IMR-90 (cell line): ENCODE measurements at regions not wholly inside any gene's neighbourhood (a gene's known extent, or its start where the extent isn't known, plus 50 kb on each side); places are given as distances from the start of the nearest gene placed in this dataset.
A peak's percentile ranks its signal among the peaks of the same experiment; 100 is the strongest.

Source experiments
- ATAC-seq: fragments of 200-7000 bp; cut with Tn5 transposase; 2 replicates; pipeline ENCODE4 v1.9.1; 2020; ENCODE audit warnings: low read depth, mild to moderate bottlenecking, moderate library complexity
- BruUV-seq: library from RNA; stranded (reverse); fragments of 400-500 nt; replicated peaks from 2 replicates; lab custom pipeline; 2021; lab: Mats Ljungman, UMichigan
- CTCF ChIA-PET: fragments of 300-600 bp; formaldehyde crosslinking; extraction: SDS; loops from one replicate; lab custom pipeline; 2021; ENCODE audit warnings: antibody characterized with exemption; lab: Yijun Ruan, JAX
- POLR2A ChIA-PET: fragments of 300-600 bp; sonication (Branson Sonifier 250); formaldehyde crosslinking; loops from one replicate; lab custom pipeline; 2022; ENCODE audit warnings: antibody characterized with exemption; ENCODE audit not compliant: unreplicated experiment; lab: Charles Lee
- DNase-seq: peaks from one replicate; pipeline ENCODE4 v3.0.0; 2013
- H2AFZ ChIP-seq: replicated peaks from 2 replicates; pipeline ENCODE3; 2013; ENCODE audit warnings: low read length, mild to moderate bottlenecking; ENCODE audit not compliant: poor library complexity
- H2AK5ac ChIP-seq: 2 replicates; pipeline ENCODE4 v1.6.1; 2013; ENCODE audit warnings: low read depth, low read length, inconsistent platforms
- H2AK9ac ChIP-seq: replicated peaks from 2 replicates; pipeline ENCODE3; 2013; ENCODE audit warnings: mild to moderate bottlenecking, low read depth, low read length, moderate library complexity; ENCODE audit not compliant: poor library complexity
- H2BK120ac ChIP-seq: 2 replicates; pipeline ENCODE4 v1.6.1; 2013; ENCODE audit warnings: low read depth, low read length, inconsistent platforms
- H2BK15ac ChIP-seq: 3 replicates; pipeline ENCODE4 v1.6.1; 2013; ENCODE audit warnings: low read depth, low read length, inconsistent platforms
- H2BK20ac ChIP-seq: 2 replicates; pipeline ENCODE4 v1.6.1; 2013; ENCODE audit warnings: low read depth, mild to moderate bottlenecking, inconsistent platforms, low read length, moderate library complexity
- H2BK5ac ChIP-seq: 2 replicates; pipeline ENCODE4 v1.6.1; 2013; ENCODE audit warnings: mild to moderate bottlenecking, low read depth, low read length, inconsistent platforms; ENCODE audit not compliant: poor library complexity, severe bottlenecking
- H3K14ac ChIP-seq: replicated peaks from 2 replicates; pipeline ENCODE4 v1.6.1; 2013; ENCODE audit warnings: low read depth, low read length, inconsistent platforms
- H3K18ac ChIP-seq: 2 replicates; pipeline ENCODE4 v1.6.1; 2013; ENCODE audit warnings: low read depth, low read length, control low read depth
- H3K23ac ChIP-seq: 2 replicates; pipeline ENCODE4 v1.6.1; 2013; ENCODE audit warnings: low read depth, low read length, inconsistent platforms
- H3K27ac ChIP-seq: 2 replicates; pipeline ENCODE4 v1.5.1; 2013; ENCODE audit warnings: mild to moderate bottlenecking, control low read depth, low read length; ENCODE audit not compliant: insufficient read depth
- H3K27me3 ChIP-seq: 2 replicates; pipeline ENCODE4 v1.6.1; 2013; ENCODE audit warnings: low read length; ENCODE audit not compliant: control insufficient read depth, insufficient read depth
- H3K36me3 ChIP-seq: 2 replicates; pipeline ENCODE4 v1.6.1; 2013; ENCODE audit warnings: low read length, mixed read lengths; ENCODE audit not compliant: control insufficient read depth, insufficient read depth
- H3K4ac ChIP-seq: 2 replicates; pipeline ENCODE4 v1.6.1; 2013; ENCODE audit warnings: low read depth, low read length, inconsistent platforms
- H3K4me1 ChIP-seq: 2 replicates; pipeline ENCODE4 v1.6.1; 2013; ENCODE audit warnings: low read length, mixed read lengths; ENCODE audit not compliant: control insufficient read depth, insufficient read depth
- H3K4me2 ChIP-seq: 2 replicates; pipeline ENCODE4 v1.6.1; 2013; ENCODE audit warnings: low read depth, mild to moderate bottlenecking, control low read depth, low read length, moderate library complexity
- H3K4me3 ChIP-seq: 2 replicates; pipeline ENCODE4 v1.5.1; 2013; ENCODE audit warnings: low read depth, mild to moderate bottlenecking, control low read depth, low read length, moderate library complexity; ENCODE audit not compliant: insufficient read depth
- H3K56ac ChIP-seq: 2 replicates; pipeline ENCODE4 v1.6.1; 2013; ENCODE audit warnings: low read length, inconsistent platforms; ENCODE audit not compliant: insufficient read depth; ENCODE audit errors: extremely low read depth
- H3K79me1 ChIP-seq, 2 experiments: 2 replicates each; pipeline ENCODE4 v1.6.1; 2013; ENCODE audit warnings: low read length in 2 of 2, inconsistent platforms in 1 of 2, low read depth in 1 of 2
- H3K9ac ChIP-seq: 2 replicates; pipeline ENCODE4 v1.6.1; 2013; ENCODE audit warnings: low read depth, low read length, control low read depth
- H3K9me1 ChIP-seq: 2 replicates; pipeline ENCODE4 v1.6.1; 2013; ENCODE audit warnings: low read length, inconsistent platforms; ENCODE audit not compliant: insufficient read depth
- H3K9me3 ChIP-seq: 2 replicates; pipeline ENCODE4 v1.6.1; 2013; ENCODE audit warnings: low read length; ENCODE audit not compliant: control insufficient read depth, insufficient read depth
- H4K20me1 ChIP-seq: 2 replicates; pipeline ENCODE4 v1.6.1; 2013; ENCODE audit warnings: low read length, inconsistent platforms; ENCODE audit not compliant: insufficient read depth
- H4K5ac ChIP-seq: 2 replicates; pipeline ENCODE4 v1.6.1; 2013; ENCODE audit warnings: mild to moderate bottlenecking, low read depth, low read length, control low read depth
- H4K8ac ChIP-seq, 2 experiments: 2 replicates each; pipeline ENCODE4 v1.6.1; 2013; ENCODE audit warnings: low read depth in 2 of 2, low read length in 2 of 2, control low read depth in 1 of 2, inconsistent platforms in 1 of 2
- H4K91ac ChIP-seq: 2 replicates; pipeline ENCODE4 v1.6.1; 2013; ENCODE audit warnings: low read depth, low read length, inconsistent platforms; ENCODE audit not compliant: insufficient read depth
- CHD1 ChIP-seq: IDR thresholded peaks from 2 replicates; pipeline ENCODE4 v1.6.1; 2012; ENCODE audit warnings: low read depth, low read length, improper control_type of control experiment
- CTCF ChIP-seq: conservative IDR thresholded peaks from 2 replicates; pipeline ENCODE4 v1.5.1; 2012; ENCODE audit warnings: mild to moderate bottlenecking, low read depth, low read length, improper control_type of control experiment
- FOS ChIP-seq: fragments of 150-350 bp; IDR thresholded peaks from 2 replicates; pipeline ENCODE4 v1.6.1; 2016; ENCODE audit warnings: low read depth, low read length
- MAZ ChIP-seq: IDR thresholded peaks from 2 replicates; pipeline ENCODE4 v1.6.1; 2012; ENCODE audit warnings: low read depth, mild to moderate bottlenecking, low read length, improper control_type of control experiment, moderate library complexity, borderline replicate concordance
- MXI1 ChIP-seq: IDR thresholded peaks from 2 replicates; pipeline ENCODE4 v1.6.1; 2012; ENCODE audit warnings: low read depth, mild to moderate bottlenecking, low read length, moderate library complexity, borderline replicate concordance
- RCOR1 ChIP-seq: IDR thresholded peaks from 2 replicates; pipeline ENCODE4 v1.6.1; 2012; ENCODE audit warnings: mild to moderate bottlenecking, low read length, improper control_type of control experiment; ENCODE audit not compliant: insufficient replicate concordance
- WGBS, 2 experiments: methylation state at CpG; one replicate each; pipeline versions ENCODE4 v1.1.5 to v1.1.7; 2013; ENCODE audit warnings: missing lambda C conversion rate in 2 of 2; ENCODE audit not compliant: insufficient read length in 1 of 2; ENCODE audit errors: extremely low coverage in 2 of 2; 5-methylcytosine and 5-hydroxymethylcytosine counted together
- dilution Hi-C: fragments of 300-500 bp; cut with HindIII; formaldehyde crosslinking; loops from one replicate; pipeline ENCODE4 v1.14.3; 2018; ENCODE audit warnings: low sequenced_read_pairs; ENCODE audit not compliant: unreplicated experiment
- in situ Hi-C: fragments of 300-500 bp; cut with MboI; formaldehyde crosslinking; loops from 3 replicates; pipeline ENCODE4 v1.14.3; 2019; ENCODE audit warnings: low sequenced_read_pairs, inconsistent platforms, mixed read lengths
- intact Hi-C: fragments of 100-400 bp; cut with micrococcal nuclease; formaldehyde crosslinking; loops from 2 replicates; pipeline ENCODE4 v1.10.0; 2022

- in situ Hi-C loops (no loop called here), intact Hi-C loops (loop anchor here (5.0 kb wide), 1 partner anchor 34 kb away; no protein-coding TSS in a partner anchor), dilution Hi-C loops (no loop called here)
- Histone ChIP-seq H2BK120ac (peak overlapping the region; percentile 75), H3K9me3 (no peaks in the 10 kb centered on the region), H2BK5ac (peak overlapping the region; percentile 64), H3K4me3 (no peak overlapping the region), H2BK20ac (peak overlapping the region; percentile 65), H3K4me2 (no peak overlapping the region; the same call in 1 of the 2 replicates), H3K4me1 (peaks cover 33% of the 10 kb centered on the region), H4K5ac (peak overlapping the region; percentile 42), H3K9ac (peak overlapping the region; percentile 8; the same call in 1 of the 2 replicates), H3K36me3 (peaks cover 14% of the 10 kb centered on the region), H3K18ac (peak overlapping the region; percentile 47), H3K9me1 (peaks cover 51% of the 10 kb centered on the region), H2AK9ac (peak overlapping the region; percentile 66), H4K8ac (peak overlapping the region; percentile 59 to 68), H2BK15ac (peak overlapping the region; percentile 55; the same call in 2 of the 3 replicates), H3K4ac (peak overlapping the region; percentile 81), H3K27ac (peak overlapping the region; percentile 75), H3K56ac (0 out of 2 replicates have a peak overlapping the region, but pooled peaks have one; percentile 32), H3K79me1 (peaks cover 46 to 96% of the 10 kb centered on the region in 2 experiments), H3K23ac (peak overlapping the region; percentile 71), H3K14ac (peak overlapping the region; percentile 89), H3K27me3 (no peaks in the 10 kb centered on the region), H2AFZ (peak overlapping the region; percentile 71), H4K20me1 (peaks cover 23% of the 10 kb centered on the region), H2AK5ac (peak overlapping the region; percentile 88), H4K91ac (peak overlapping the region; percentile 81)
- peak; percentile 29 for ATAC-seq
- ChIA-PET CTCF (interaction anchor here (0.7 to 1.2 kb wide), 3 partner anchors 10 to 53 kb away, joined by 3 to 5 read pairs (median 3); no protein-coding TSS in a partner anchor), POLR2A (interaction anchor here (0.6 kb wide), 1 partner anchor 88 kb away, joined by 3 read pairs; no protein-coding TSS in a partner anchor)
- DNase-seq = no peak
- WGBS, 2 experiments = 32% methylated on average over 5 of the region's 9 CpGs; no CpG with 5 or more reads in 1 of the 2 experiments
- TF ChIP-seq CHD1 (no peak), FOS (no peak), CTCF (no peak), RCOR1 (no peak), MXI1 (no peak), MAZ (no peak)
- no TSS peak for BruUV-seq
Measured at GRCh38 chr11:8772571-8773519, 90.3 kb downstream of the RPL27A start.
